K562 (cell line): ENCODE measurements at regions not wholly inside any gene's neighbourhood (a gene's known extent, or its start where the extent isn't known, plus 50 kb on each side); places are given as distances from the start of the nearest gene placed in this dataset.

Experiments used
- BACH1 ChIP-seq: fragments of 200-800 bp; sonication (Bioruptor generic); IDR thresholded peaks from 2 replicates; pipeline ENCODE4 v1.6.1; 2016; ENCODE audit warnings: missing genetic modification characterization, missing compliant biosample characterization
- BCL6 ChIP-seq: fragments of 250-450 bp; sonication (Bioruptor Pico); IDR thresholded peaks from 2 replicates; pipeline ENCODE4 v1.4.0; 2020
- DDX20 ChIP-seq: fragments of 450-650 bp; IDR thresholded peaks from 2 replicates; pipeline ENCODE4 v1.6.1; 2016; ENCODE audit warnings: missing genetic modification characterization, low read depth, mild to moderate bottlenecking, missing compliant biosample characterization, moderate library complexity
- DMBX1 ChIP-seq: fragments of 250-450 bp; sonication (Bioruptor Pico); IDR thresholded peaks from 2 replicates; pipeline ENCODE4 v1.8.0; 2022; ENCODE audit warnings: inconsistent platforms, mild to moderate bottlenecking, moderate library complexity, borderline replicate concordance
- ETV5 ChIP-seq: sonication (generic); formaldehyde crosslinking; IDR thresholded peaks from 2 replicates; pipeline ENCODE4 v1.4.0; 2020; ENCODE audit warnings: low read depth, mild to moderate bottlenecking, missing genetic modification reagents
- GABPB1 ChIP-seq: sonication (generic); formaldehyde crosslinking; IDR thresholded peaks from 2 replicates; pipeline ENCODE4 v1.8.0; 2022; ENCODE audit warnings: mild to moderate bottlenecking, missing genetic modification reagents
- PTTG1 ChIP-seq: fragments of 450-650 bp; IDR thresholded peaks from 2 replicates; pipeline ENCODE4 v1.6.1; 2016; ENCODE audit warnings: low read depth, mild to moderate bottlenecking, missing genetic modification characterization, missing compliant biosample characterization
- ZNF175 ChIP-seq: fragments of 200-800 bp; sonication (Bioruptor generic); IDR thresholded peaks from 2 replicates; pipeline ENCODE4 v1.6.1; 2016; ENCODE audit warnings: low read depth, mild to moderate bottlenecking, missing genetic modification characterization, missing compliant biosample characterization
- ZNF589 ChIP-seq: fragments of 200-800 bp; sonication (Bioruptor generic); IDR thresholded peaks from 2 replicates; pipeline ENCODE4 v1.6.1; 2016; ENCODE audit warnings: low read depth, missing genetic modification characterization, missing compliant biosample characterization
- TF ChIP-seq, protein P1 (sequence below), 2 experiments: fragments of 200-800 bp in 1 of 2; sonication (Bioruptor generic) in 1 of 2; sonication (generic) in 1 of 2; formaldehyde crosslinking in 1 of 2; IDR thresholded peaks in 1 of 2; conservative IDR thresholded peaks in 1 of 2; 2 replicates each; pipeline versions ENCODE4 v1.5.0 to v1.6.1; 2016 to 2020; ENCODE audit warnings: missing compliant biosample characterization in 1 of 2, missing genetic modification characterization in 1 of 2, missing genetic modification reagents in 1 of 2
- TF ChIP-seq, protein P2 (sequence below): IDR thresholded peaks from 3 replicates; pipeline ENCODE4 v1.6.1; 2011; ENCODE audit warnings: borderline replicate concordance, mild to moderate bottlenecking, moderate library complexity; ENCODE audit not compliant: insufficient read length; ENCODE audit errors: extremely low read depth
- TF ChIP-seq, protein P3 (sequence below): fragments of 250-450 bp; sonication (Bioruptor Pico); IDR thresholded peaks from 2 replicates; pipeline ENCODE4 v1.8.0; 2021; ENCODE audit warnings: moderate library complexity, mild to moderate bottlenecking, inconsistent platforms
- TF ChIP-seq, protein P4 (sequence below): fragments of 450-650 bp; IDR thresholded peaks from 2 replicates; pipeline ENCODE4 v1.6.1; 2016; ENCODE audit warnings: missing biosample characterization, missing genetic modification characterization
- TF ChIP-seq, protein P5 (sequence below): fragments of 250-450 bp; sonication (Bioruptor Pico); IDR thresholded peaks from 2 replicates; pipeline ENCODE4 v1.4.0; 2020

DNA sequence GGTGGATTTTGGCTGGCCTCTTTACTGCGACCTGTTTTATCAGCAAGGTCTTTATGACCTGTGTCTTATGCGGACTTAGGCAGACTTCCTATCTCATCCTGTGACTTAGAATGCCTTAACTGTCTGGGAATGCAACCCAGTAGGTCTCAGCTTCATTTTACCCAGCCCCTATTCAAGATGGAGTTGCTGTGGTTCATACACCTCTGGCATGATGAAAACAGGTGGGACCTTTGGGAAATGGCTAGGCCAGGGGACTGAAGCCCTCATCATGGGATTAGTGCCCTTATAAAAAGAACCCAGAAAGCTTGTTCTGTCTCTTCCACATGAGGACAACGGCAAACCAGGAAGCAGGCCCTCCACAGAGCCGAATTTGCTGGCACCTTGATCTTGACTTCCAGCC lies 172.1 kb upstream of the MYO3A start (continued):
- TF ChIP-seq, protein P1, sequence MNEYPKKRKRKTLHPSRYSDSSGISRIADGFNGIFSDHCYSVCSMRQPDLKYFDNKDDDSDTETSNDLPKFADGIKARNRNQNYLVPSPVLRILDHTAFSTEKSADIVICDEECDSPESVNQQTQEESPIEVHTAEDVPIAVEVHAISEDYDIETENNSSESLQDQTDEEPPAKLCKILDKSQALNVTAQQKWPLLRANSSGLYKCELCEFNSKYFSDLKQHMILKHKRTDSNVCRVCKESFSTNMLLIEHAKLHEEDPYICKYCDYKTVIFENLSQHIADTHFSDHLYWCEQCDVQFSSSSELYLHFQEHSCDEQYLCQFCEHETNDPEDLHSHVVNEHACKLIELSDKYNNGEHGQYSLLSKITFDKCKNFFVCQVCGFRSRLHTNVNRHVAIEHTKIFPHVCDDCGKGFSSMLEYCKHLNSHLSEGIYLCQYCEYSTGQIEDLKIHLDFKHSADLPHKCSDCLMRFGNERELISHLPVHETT (CRISPR knock-in tag; conservative IDR thresholded peaks at IDR 0.05 in 1 of 2, IDR thresholded peaks at IDR 0.05 in 1 of 2), result peak in 1 of 2 experiments; percentile 91; a peak in 2 of 4 replicates
- TF ChIP-seq ZNF175 (CRISPR knock-in tag) (peak; percentile 96), BCL6 (CRISPR knock-in tag) (peak; percentile 82), ZNF589 (CRISPR knock-in tag) (peak; percentile 96), PTTG1 (tag) (peak; percentile 83), ETV5 (CRISPR knock-in tag) (no peak), GABPB1 (CRISPR knock-in tag) (no peak), DDX20 (tag) (peak; percentile 87), BACH1 (peak; percentile 86), DMBX1 (CRISPR knock-in tag) (peak; percentile 96)
- TF ChIP-seq, protein P2, sequence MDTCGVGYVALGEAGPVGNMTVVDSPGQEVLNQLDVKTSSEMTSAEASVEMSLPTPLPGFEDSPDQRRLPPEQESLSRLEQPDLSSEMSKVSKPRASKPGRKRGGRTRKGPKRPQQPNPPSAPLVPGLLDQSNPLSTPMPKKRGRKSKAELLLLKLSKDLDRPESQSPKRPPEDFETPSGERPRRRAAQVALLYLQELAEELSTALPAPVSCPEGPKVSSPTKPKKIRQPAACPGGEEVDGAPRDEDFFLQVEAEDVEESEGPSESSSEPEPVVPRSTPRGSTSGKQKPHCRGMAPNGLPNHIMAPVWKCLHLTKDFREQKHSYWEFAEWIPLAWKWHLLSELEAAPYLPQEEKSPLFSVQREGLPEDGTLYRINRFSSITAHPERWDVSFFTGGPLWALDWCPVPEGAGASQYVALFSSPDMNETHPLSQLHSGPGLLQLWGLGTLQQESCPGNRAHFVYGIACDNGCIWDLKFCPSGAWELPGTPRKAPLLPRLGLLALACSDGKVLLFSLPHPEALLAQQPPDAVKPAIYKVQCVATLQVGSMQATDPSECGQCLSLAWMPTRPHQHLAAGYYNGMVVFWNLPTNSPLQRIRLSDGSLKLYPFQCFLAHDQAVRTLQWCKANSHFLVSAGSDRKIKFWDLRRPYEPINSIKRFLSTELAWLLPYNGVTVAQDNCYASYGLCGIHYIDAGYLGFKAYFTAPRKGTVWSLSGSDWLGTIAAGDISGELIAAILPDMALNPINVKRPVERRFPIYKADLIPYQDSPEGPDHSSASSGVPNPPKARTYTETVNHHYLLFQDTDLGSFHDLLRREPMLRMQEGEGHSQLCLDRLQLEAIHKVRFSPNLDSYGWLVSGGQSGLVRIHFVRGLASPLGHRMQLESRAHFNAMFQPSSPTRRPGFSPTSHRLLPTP, result no peak
- TF ChIP-seq, protein P3, sequence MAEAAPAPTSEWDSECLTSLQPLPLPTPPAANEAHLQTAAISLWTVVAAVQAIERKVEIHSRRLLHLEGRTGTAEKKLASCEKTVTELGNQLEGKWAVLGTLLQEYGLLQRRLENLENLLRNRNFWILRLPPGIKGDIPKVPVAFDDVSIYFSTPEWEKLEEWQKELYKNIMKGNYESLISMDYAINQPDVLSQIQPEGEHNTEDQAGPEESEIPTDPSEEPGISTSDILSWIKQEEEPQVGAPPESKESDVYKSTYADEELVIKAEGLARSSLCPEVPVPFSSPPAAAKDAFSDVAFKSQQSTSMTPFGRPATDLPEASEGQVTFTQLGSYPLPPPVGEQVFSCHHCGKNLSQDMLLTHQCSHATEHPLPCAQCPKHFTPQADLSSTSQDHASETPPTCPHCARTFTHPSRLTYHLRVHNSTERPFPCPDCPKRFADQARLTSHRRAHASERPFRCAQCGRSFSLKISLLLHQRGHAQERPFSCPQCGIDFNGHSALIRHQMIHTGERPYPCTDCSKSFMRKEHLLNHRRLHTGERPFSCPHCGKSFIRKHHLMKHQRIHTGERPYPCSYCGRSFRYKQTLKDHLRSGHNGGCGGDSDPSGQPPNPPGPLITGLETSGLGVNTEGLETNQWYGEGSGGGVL (CRISPR knock-in tag), result peak; percentile 55; the same call in 1 of the 2 replicates
- TF ChIP-seq, protein P4, sequence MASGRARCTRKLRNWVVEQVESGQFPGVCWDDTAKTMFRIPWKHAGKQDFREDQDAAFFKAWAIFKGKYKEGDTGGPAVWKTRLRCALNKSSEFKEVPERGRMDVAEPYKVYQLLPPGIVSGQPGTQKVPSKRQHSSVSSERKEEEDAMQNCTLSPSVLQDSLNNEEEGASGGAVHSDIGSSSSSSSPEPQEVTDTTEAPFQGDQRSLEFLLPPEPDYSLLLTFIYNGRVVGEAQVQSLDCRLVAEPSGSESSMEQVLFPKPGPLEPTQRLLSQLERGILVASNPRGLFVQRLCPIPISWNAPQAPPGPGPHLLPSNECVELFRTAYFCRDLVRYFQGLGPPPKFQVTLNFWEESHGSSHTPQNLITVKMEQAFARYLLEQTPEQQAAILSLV (tag), result peak; percentile 82
- TF ChIP-seq, protein P5, sequence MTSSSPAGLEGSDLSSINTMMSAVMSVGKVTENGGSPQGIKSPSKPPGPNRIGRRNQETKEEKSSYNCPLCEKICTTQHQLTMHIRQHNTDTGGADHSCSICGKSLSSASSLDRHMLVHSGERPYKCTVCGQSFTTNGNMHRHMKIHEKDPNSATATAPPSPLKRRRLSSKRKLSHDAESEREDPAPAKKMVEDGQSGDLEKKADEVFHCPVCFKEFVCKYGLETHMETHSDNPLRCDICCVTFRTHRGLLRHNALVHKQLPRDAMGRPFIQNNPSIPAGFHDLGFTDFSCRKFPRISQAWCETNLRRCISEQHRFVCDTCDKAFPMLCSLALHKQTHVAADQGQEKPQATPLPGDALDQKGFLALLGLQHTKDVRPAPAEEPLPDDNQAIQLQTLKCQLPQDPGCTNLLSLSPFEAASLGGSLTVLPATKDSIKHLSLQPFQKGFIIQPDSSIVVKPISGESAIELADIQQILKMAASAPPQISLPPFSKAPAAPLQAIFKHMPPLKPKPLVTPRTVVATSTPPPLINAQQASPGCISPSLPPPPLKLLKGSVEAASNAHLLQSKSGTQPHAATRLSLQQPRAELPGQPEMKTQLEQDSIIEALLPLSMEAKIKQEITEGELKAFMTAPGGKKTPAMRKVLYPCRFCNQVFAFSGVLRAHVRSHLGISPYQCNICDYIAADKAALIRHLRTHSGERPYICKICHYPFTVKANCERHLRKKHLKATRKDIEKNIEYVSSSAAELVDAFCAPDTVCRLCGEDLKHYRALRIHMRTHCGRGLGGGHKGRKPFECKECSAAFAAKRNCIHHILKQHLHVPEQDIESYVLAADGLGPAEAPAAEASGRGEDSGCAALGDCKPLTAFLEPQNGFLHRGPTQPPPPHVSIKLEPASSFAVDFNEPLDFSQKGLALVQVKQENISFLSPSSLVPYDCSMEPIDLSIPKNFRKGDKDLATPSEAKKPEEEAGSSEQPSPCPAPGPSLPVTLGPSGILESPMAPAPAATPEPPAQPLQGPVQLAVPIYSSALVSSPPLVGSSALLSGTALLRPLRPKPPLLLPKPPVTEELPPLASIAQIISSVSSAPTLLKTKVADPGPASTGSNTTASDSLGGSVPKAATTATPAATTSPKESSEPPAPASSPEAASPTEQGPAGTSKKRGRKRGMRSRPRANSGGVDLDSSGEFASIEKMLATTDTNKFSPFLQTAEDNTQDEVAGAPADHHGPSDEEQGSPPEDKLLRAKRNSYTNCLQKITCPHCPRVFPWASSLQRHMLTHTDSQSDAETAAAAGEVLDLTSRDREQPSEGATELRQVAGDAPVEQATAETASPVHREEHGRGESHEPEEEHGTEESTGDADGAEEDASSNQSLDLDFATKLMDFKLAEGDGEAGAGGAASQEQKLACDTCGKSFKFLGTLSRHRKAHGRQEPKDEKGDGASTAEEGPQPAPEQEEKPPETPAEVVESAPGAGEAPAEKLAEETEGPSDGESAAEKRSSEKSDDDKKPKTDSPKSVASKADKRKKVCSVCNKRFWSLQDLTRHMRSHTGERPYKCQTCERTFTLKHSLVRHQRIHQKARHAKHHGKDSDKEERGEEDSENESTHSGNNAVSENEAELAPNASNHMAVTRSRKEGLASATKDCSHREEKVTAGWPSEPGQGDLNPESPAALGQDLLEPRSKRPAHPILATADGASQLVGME (CRISPR knock-in tag), result peak; percentile 60; the same call in 1 of the 2 replicates
